KMS-11 (cell line): ENCODE measurements at regions not wholly inside any gene's neighbourhood (a gene's known extent, or its start where the extent isn't known, plus 50 kb on each side); places are given as distances from the start of the nearest gene placed in this dataset.

Experiments
- H2AFZ ChIP-seq: fragments of 200-600 bp; sonication (generic); 2 replicates; pipeline ENCODE4 v1.6.1; 2016; ENCODE audit warnings: antibody characterized with exemption, mixed run types, low read depth
- H3K27ac ChIP-seq: fragments of 200-600 bp; sonication (generic); 2 replicates; pipeline ENCODE4 v1.6.1; 2016; ENCODE audit warnings: mild to moderate bottlenecking, mixed run types
- H3K27me3 ChIP-seq: fragments of 200-600 bp; sonication (generic); 2 replicates; pipeline ENCODE4 v1.6.1; 2017; ENCODE audit warnings: mild to moderate bottlenecking, low read depth, mixed run types, moderate library complexity; ENCODE audit not compliant: insufficient read depth
- H3K36me3 ChIP-seq: fragments of 200-600 bp; sonication (generic); 2 replicates; pipeline ENCODE4 v1.6.1; 2017; ENCODE audit warnings: mild to moderate bottlenecking, mixed run types; ENCODE audit not compliant: insufficient read depth
- H3K4me1 ChIP-seq: fragments of 200-600 bp; sonication (generic); 2 replicates; pipeline ENCODE4 v1.6.1; 2016; ENCODE audit warnings: mild to moderate bottlenecking, low read depth, mixed run types; ENCODE audit not compliant: poor library complexity, severe bottlenecking
- H3K4me2 ChIP-seq: fragments of 200-600 bp; sonication (generic); 2 replicates; pipeline ENCODE4 v1.7.0; 2016; ENCODE audit warnings: mild to moderate bottlenecking, mixed run types
- H3K4me3 ChIP-seq: fragments of 200-600 bp; sonication (generic); IDR thresholded peaks from 2 replicates; pipeline ENCODE4 v1.6.1; 2017; ENCODE audit warnings: low read depth, low read length, mixed read lengths; ENCODE audit not compliant: insufficient read depth
- H3K79me2 ChIP-seq: fragments of 200-600 bp; sonication (generic); 2 replicates; pipeline ENCODE4 v1.6.1; 2016; ENCODE audit warnings: low read depth, mixed run types; ENCODE audit not compliant: insufficient read depth
- H3K9ac ChIP-seq: fragments of 200-600 bp; sonication (generic); 2 replicates; pipeline ENCODE4 v1.6.1; 2016; ENCODE audit warnings: mild to moderate bottlenecking, mixed run types
- H4K20me1 ChIP-seq: fragments of 200-600 bp; sonication (generic); 2 replicates; pipeline ENCODE4 v1.6.1; 2016; ENCODE audit warnings: mild to moderate bottlenecking, mixed run types; ENCODE audit not compliant: insufficient read depth
- CTCF ChIP-seq: fragments of 200-600 bp; sonication (generic); conservative IDR thresholded peaks from 2 replicates; pipeline ENCODE4 v1.6.1; 2017; ENCODE audit warnings: low read depth, mild to moderate bottlenecking, antibody characterized with exemption, low read length, moderate library complexity, mixed read lengths

- no peak overlapping the region for H3K4me3 ChIP-seq
- H3K27ac ChIP-seq, result no peak overlapping the region
- no peaks in the 10 kb centered on the region for H3K79me2 ChIP-seq
- H3K4me1 ChIP-seq, result no peaks in the 10 kb centered on the region
- no peaks in the 10 kb centered on the region for H3K36me3 ChIP-seq
- H2AFZ ChIP-seq, result no peak overlapping the region
- TF ChIP-seq CTCF, result no peak
- no peaks in the 10 kb centered on the region for H3K27me3 ChIP-seq
- no peak overlapping the region for H3K9ac ChIP-seq
- no peaks in the 10 kb centered on the region for H4K20me1 ChIP-seq
- H3K4me2 ChIP-seq, result no peak overlapping the region
Observed at GRCh38 chr1:106880226-106880625, 176.2 kb upstream of the PRMT6 start.

- Histone ChIP-seq H3K27me3 (no peaks in the 10 kb centered on the region), H4K20me1 (no peaks in the 10 kb centered on the region), H2AFZ (no peak overlapping the region), H3K79me2 (no peaks in the 10 kb centered on the region), H3K36me3 (no peaks in the 10 kb centered on the region), H3K9ac (no peak overlapping the region), H3K27ac (no peak overlapping the region), H3K4me3 (no peak overlapping the region), H3K4me2 (no peak overlapping the region), H3K4me1 (no peaks in the 10 kb centered on the region)
- TF ChIP-seq CTCF, result no peak
Observed at GRCh38 chr1:106883208-106883607, 173.3 kb upstream of the PRMT6 start.

GRCh38 chr1:106889059-106889458 is 167.4 kb upstream of the PRMT6 start:
- H3K4me1 ChIP-seq, result no peaks in the 10 kb centered on the region
- no peaks in the 10 kb centered on the region for H3K36me3 ChIP-seq
- no peak overlapping the region for H3K4me2 ChIP-seq
- no peak overlapping the region for H3K27ac ChIP-seq
- H3K4me3 ChIP-seq, result no peak overlapping the region
- no peaks in the 10 kb centered on the region for H3K27me3 ChIP-seq
- H3K79me2 ChIP-seq, result no peaks in the 10 kb centered on the region
- H2AFZ ChIP-seq, result no peak overlapping the region
- no peaks in the 10 kb centered on the region for H4K20me1 ChIP-seq
- no peak for TF ChIP-seq CTCF
- H3K9ac ChIP-seq, result no peak overlapping the region

GRCh38 chr1:106889583-106889982 is 166.9 kb upstream of the PRMT6 start:
- no peaks in the 10 kb centered on the region for H3K36me3 ChIP-seq
- no peak overlapping the region for H3K4me2 ChIP-seq
- no peak for TF ChIP-seq CTCF
- H3K4me1 ChIP-seq, result no peaks in the 10 kb centered on the region
- H3K27ac ChIP-seq, result no peak overlapping the region
- no peaks in the 10 kb centered on the region for H4K20me1 ChIP-seq
- H3K4me3 ChIP-seq, result no peak overlapping the region
- no peaks in the 10 kb centered on the region for H3K27me3 ChIP-seq
- no peak overlapping the region for H3K9ac ChIP-seq
- no peak overlapping the region for H2AFZ ChIP-seq
- H3K79me2 ChIP-seq, result no peaks in the 10 kb centered on the region

GRCh38 chr1:106897976-106898375 is 158.5 kb upstream of the PRMT6 start:
- H3K27ac ChIP-seq, result no peak overlapping the region
- no peaks in the 10 kb centered on the region for H4K20me1 ChIP-seq
- no peak overlapping the region for H2AFZ ChIP-seq
- no peak overlapping the region for H3K9ac ChIP-seq
- H3K4me3 ChIP-seq, result no peak overlapping the region
- no peaks in the 10 kb centered on the region for H3K36me3 ChIP-seq
- H3K79me2 ChIP-seq, result no peaks in the 10 kb centered on the region
- no peak overlapping the region for H3K4me2 ChIP-seq
- TF ChIP-seq CTCF, result no peak
- no peaks in the 10 kb centered on the region for H3K4me1 ChIP-seq
- no peaks in the 10 kb centered on the region for H3K27me3 ChIP-seq
